Mesenteric fat pad (tissue), 1 donor: ENCODE measurements at regions not wholly inside any gene's neighbourhood (a gene's known extent, or its start where the extent isn't known, plus 50 kb on each side); places are given as distances from the start of the nearest gene placed in this dataset.

Experiments
- DNase-seq: peaks from one replicate; pipeline ENCODE4 v3.0.0-alpha.2; 2020; ENCODE audit warnings: low spot score
- donor health status: DM: yes; HTN: yes; CAD: no.

GRCh38 chr1:14094611-14095400 is 394.8 kb downstream of the PRDM2 start:
- no peak for DNase-seq

GRCh38 chr1:14098294-14098913 is 398.4 kb downstream of the PRDM2 start:
- DNase-seq = no peak

- no peak for DNase-seq
Measured at GRCh38 chr1:14100444-14100843, 400.5 kb downstream of the PRDM2 start.

- DNase-seq = no peak
Measured at GRCh38 chr1:14100919-14101318, 400.9 kb downstream of the PRDM2 start.

GRCh38 chr1:14102180-14102579 is 402.2 kb downstream of the PRDM2 start:
- no peak for DNase-seq

- no peak for DNase-seq
Measured at GRCh38 chr1:14103878-14104430, 404.0 kb downstream of the PRDM2 start.

- no peak for DNase-seq
Measured at GRCh38 chr1:14106126-14106525, 406.1 kb downstream of the PRDM2 start.

GRCh38 chr1:14106679-14107313 is 406.8 kb downstream of the PRDM2 start:
- no peak for DNase-seq

GRCh38 chr1:14108356-14109275 is 408.6 kb downstream of the PRDM2 start:
- no peak for DNase-seq

- DNase-seq = no peak
Measured at GRCh38 chr1:14109276-14109635, 409.3 kb downstream of the PRDM2 start.

GRCh38 chr1:14110040-14110439 is 410.1 kb downstream of the PRDM2 start:
- no peak for DNase-seq

- DNase-seq = no peak
Measured at GRCh38 chr1:14111121-14111520, 411.1 kb downstream of the PRDM2 start.

- DNase-seq = no peak
Measured at GRCh38 chr1:14112613-14113012, 412.6 kb downstream of the PRDM2 start.

GRCh38 chr1:14113271-14113670 is 413.3 kb downstream of the PRDM2 start:
- DNase-seq = no peak

GRCh38 chr1:14113841-14114567 is 414.0 kb downstream of the PRDM2 start:
- no peak for DNase-seq

- DNase-seq = no peak
Measured at GRCh38 chr1:14115976-14116375, 416.0 kb downstream of the PRDM2 start.

GRCh38 chr1:14117700-14118099 is 417.7 kb downstream of the PRDM2 start:
- DNase-seq = no peak

GRCh38 chr1:14118691-14119485 is 418.9 kb downstream of the PRDM2 start:
- no peak for DNase-seq

- no peak for DNase-seq
Measured at GRCh38 chr1:14120895-14121294, 420.9 kb downstream of the PRDM2 start.

- DNase-seq = no peak
Measured at GRCh38 chr1:14128096-14128495, 428.1 kb downstream of the PRDM2 start.
